ENCODE measurements at regions not wholly inside any gene's neighbourhood (a gene's known extent, or its start where the extent isn't known, plus 50 kb on each side); places are given as distances from the start of the nearest gene placed in this dataset.

GRCh38 chr2:163231666-163232065 is 393.1 kb upstream of the KCNH7 start:
- TF ChIP-seq CTCF (IDR thresholded peaks at IDR 0.05) (no peak), EZH2 (IDR thresholded peaks at IDR 0.05; ENCODE audit: borderline replicate concordance, insufficient read depth, low read depth, low read length, poor library complexity, severe bottlenecking) (no peak)
